Trophoblast cell (in vitro differentiated cells and primary cell): ENCODE measurements at regions not wholly inside any gene's neighbourhood (a gene's known extent, or its start where the extent isn't known, plus 50 kb on each side); places are given as distances from the start of the nearest gene placed in this dataset.

Experiments
- DNase-seq, 2 donors: peaks; one replicate each; pipeline ENCODE4 v3.0.0-alpha.2; 2016
- H2AFZ ChIP-seq: 2 replicates; pipeline ENCODE4 v1.6.1; 2013; ENCODE audit warnings: low read length, moderate library complexity, mild to moderate bottlenecking; ENCODE audit not compliant: insufficient read depth, poor library complexity
- H2AK5ac ChIP-seq: 2 replicates; pipeline ENCODE4 v1.6.1; 2013; ENCODE audit warnings: mild to moderate bottlenecking, low read length
- H2BK120ac ChIP-seq: 2 replicates; pipeline ENCODE4 v1.6.1; 2013; ENCODE audit warnings: low read length, mild to moderate bottlenecking, moderate library complexity; ENCODE audit not compliant: insufficient read depth, poor library complexity
- H2BK12ac ChIP-seq: 2 replicates; pipeline ENCODE4 v1.6.1; 2013; ENCODE audit warnings: mild to moderate bottlenecking, low read length, moderate library complexity
- H2BK5ac ChIP-seq: 2 replicates; pipeline ENCODE4 v1.6.1; 2013; ENCODE audit warnings: low read length, low read depth, moderate library complexity, mild to moderate bottlenecking; ENCODE audit not compliant: poor library complexity
- H3K14ac ChIP-seq: 2 replicates; pipeline ENCODE4 v1.6.1; 2013; ENCODE audit warnings: mild to moderate bottlenecking, low read length
- H3K18ac ChIP-seq: 2 replicates; pipeline ENCODE4 v1.6.1; 2013; ENCODE audit warnings: mild to moderate bottlenecking, low read length
- H3K23ac ChIP-seq: 2 replicates; pipeline ENCODE4 v1.6.1; 2013; ENCODE audit warnings: low read length
- H3K27ac ChIP-seq: 2 replicates; pipeline ENCODE4 v1.5.1; 2013; ENCODE audit warnings: low read depth, mild to moderate bottlenecking, inconsistent platforms, low read length, moderate library complexity
- H3K27me3 ChIP-seq: 2 replicates; pipeline ENCODE4 v1.6.1; 2013; ENCODE audit warnings: inconsistent platforms, mild to moderate bottlenecking, low read length, moderate library complexity; ENCODE audit not compliant: insufficient read depth
- H3K36me3 ChIP-seq, 2 experiments: 1 replicate in 1 of 2; 2 replicates in 1 of 2; pipeline ENCODE4 v1.6.1; 2013; ENCODE audit warnings: low read length in 2 of 2, mild to moderate bottlenecking in 2 of 2, moderate library complexity in 1 of 2; ENCODE audit not compliant: insufficient read depth in 2 of 2, control insufficient read depth in 1 of 2
- H3K4ac ChIP-seq: 2 replicates; pipeline ENCODE4 v1.6.1; 2013; ENCODE audit warnings: low read depth, mild to moderate bottlenecking, low read length, moderate library complexity
- H3K4me1 ChIP-seq, 2 experiments: 1 replicate in 1 of 2; 2 replicates in 1 of 2; pipeline ENCODE4 v1.6.1; 2013; ENCODE audit warnings: low read length in 2 of 2, mild to moderate bottlenecking in 2 of 2, moderate library complexity in 1 of 2; ENCODE audit not compliant: insufficient read depth in 2 of 2, control insufficient read depth in 1 of 2
- H3K4me2 ChIP-seq: 2 replicates; pipeline ENCODE4 v1.6.1; 2013; ENCODE audit warnings: inconsistent platforms, mild to moderate bottlenecking, low read length, moderate library complexity
- H3K4me3 ChIP-seq: 2 replicates; pipeline ENCODE4 v1.5.1; 2013; ENCODE audit warnings: mild to moderate bottlenecking, low read depth, low read length, inconsistent platforms
- H3K79me1 ChIP-seq: one replicate; pipeline ENCODE4 v1.6.1; 2013; ENCODE audit warnings: low read length
- H3K79me2 ChIP-seq: 2 replicates; pipeline ENCODE4 v1.6.1; 2013; ENCODE audit warnings: low read length, mild to moderate bottlenecking; ENCODE audit not compliant: control insufficient read depth, insufficient read depth, poor library complexity
- H3K9ac ChIP-seq: 2 replicates; pipeline ENCODE4 v1.6.1; 2013; ENCODE audit warnings: mild to moderate bottlenecking, low read length
- H3K9me3 ChIP-seq: 2 replicates; pipeline ENCODE4 v1.6.1; 2013; ENCODE audit warnings: low read depth, mild to moderate bottlenecking, control low read depth, inconsistent platforms, low read length; ENCODE audit not compliant: insufficient read depth
- H4K12ac ChIP-seq: 2 replicates; pipeline ENCODE4 v1.6.1; 2013; ENCODE audit warnings: low read depth, mild to moderate bottlenecking, low read length, moderate library complexity
- H4K8ac ChIP-seq: 2 replicates; pipeline ENCODE4 v1.6.1; 2013; ENCODE audit warnings: low read depth, mild to moderate bottlenecking, low read length, moderate library complexity
- H4K91ac ChIP-seq: one replicate; pipeline ENCODE4 v1.6.1; 2013; ENCODE audit warnings: low read depth, mild to moderate bottlenecking, low read length, moderate library complexity
- WGBS: extraction: QIAGEN DNeasy Blood & Tissue Kit; methylation state at CpG from one replicate; pipeline ENCODE4 v1.1.7; 2013; ENCODE audit warnings: missing lambda C conversion rate; ENCODE audit not compliant: insufficient read length, insufficient coverage; ENCODE audit errors: extremely low coverage; 5-methylcytosine and 5-hydroxymethylcytosine counted together

- no peak overlapping the region for H3K18ac ChIP-seq
- no peaks in the 10 kb centered on the region for H3K36me3 ChIP-seq
- no peak overlapping the region for H3K4ac ChIP-seq
- no peak overlapping the region for H3K23ac ChIP-seq
- no peak overlapping the region for H2BK12ac ChIP-seq
- H2AK5ac ChIP-seq = no peak overlapping the region
- no peak overlapping the region for H3K4me3 ChIP-seq
- H4K8ac ChIP-seq = no peak overlapping the region
- H3K79me1 ChIP-seq = no peaks in the 10 kb centered on the region
- no peaks in the 10 kb centered on the region for H3K9me3 ChIP-seq
- H2BK5ac ChIP-seq = no peak overlapping the region
- H4K91ac ChIP-seq = no peak overlapping the region
- no peak overlapping the region for H4K12ac ChIP-seq
- no peaks in the 10 kb centered on the region for H3K27me3 ChIP-seq
- peaks cover 2 to 3% of the 10 kb centered on the region in 2 experiments for H3K4me1 ChIP-seq
- DNase-seq = no peak
- H3K4me2 ChIP-seq = no peak overlapping the region
- no peak overlapping the region for H3K14ac ChIP-seq
- no CpG with 5 or more reads among the region's 2 CpGs for WGBS
- no peak overlapping the region for H2AFZ ChIP-seq
- H3K27ac ChIP-seq = no peak overlapping the region
- no peak overlapping the region for H2BK120ac ChIP-seq
- H3K9ac ChIP-seq = no peak overlapping the region
- no peaks in the 10 kb centered on the region for H3K79me2 ChIP-seq
Measured at GRCh38 chr10:107379601-107380000, 215.1 kb upstream of the SORCS1 start.

- Histone ChIP-seq H3K27ac (no peak overlapping the region), H3K14ac (no peak overlapping the region), H3K4ac (no peak overlapping the region), H4K8ac (no peak overlapping the region), H2BK12ac (no peak overlapping the region), H2AK5ac (no peak overlapping the region), H3K23ac (no peak overlapping the region), H3K4me1 (no peaks in the 10 kb centered on the region), H3K79me2 (no peaks in the 10 kb centered on the region), H3K4me2 (no peak overlapping the region), H3K79me1 (no peaks in the 10 kb centered on the region), H4K91ac (no peak overlapping the region), H3K18ac (no peak overlapping the region), H4K12ac (no peak overlapping the region), H2BK120ac (no peak overlapping the region), H2BK5ac (no peak overlapping the region), H3K27me3 (no peaks in the 10 kb centered on the region), H3K9ac (no peak overlapping the region), H3K36me3 (no peaks in the 10 kb centered on the region), H3K9me3 (no peaks in the 10 kb centered on the region), H3K4me3 (no peak overlapping the region), H2AFZ (no peak overlapping the region)
- no CpG with 5 or more reads among the region's 2 CpGs for WGBS
- DNase-seq = no peak
Measured at GRCh38 chr10:107371801-107372200, 207.3 kb upstream of the SORCS1 start.

GRCh38 chr10:107364872-107365271, 200.4 kb upstream of the SORCS1 start:
- Histone ChIP-seq H3K23ac (no peak overlapping the region), H2BK120ac (no peak overlapping the region), H3K18ac (no peak overlapping the region), H3K79me1 (no peaks in the 10 kb centered on the region), H3K14ac (no peak overlapping the region), H3K79me2 (no peaks in the 10 kb centered on the region), H4K12ac (no peak overlapping the region), H4K8ac (no peak overlapping the region), H2AFZ (no peak overlapping the region), H3K36me3 (no peaks in the 10 kb centered on the region), H3K27ac (no peak overlapping the region), H2BK5ac (no peak overlapping the region), H3K9ac (no peak overlapping the region), H3K9me3 (no peaks in the 10 kb centered on the region), H3K4me1 (no peaks in the 10 kb centered on the region), H2AK5ac (no peak overlapping the region), H3K27me3 (no peaks in the 10 kb centered on the region), H3K4me2 (no peak overlapping the region), H4K91ac (no peak overlapping the region), H3K4ac (no peak overlapping the region), H3K4me3 (no peak overlapping the region), H2BK12ac (no peak overlapping the region)
- DNase-seq = no peak
- 100% methylated on average over 1 of the region's 3 CpGs for WGBS

- Histone ChIP-seq H3K18ac (no peak overlapping the region), H3K79me2 (no peaks in the 10 kb centered on the region), H3K4me1 (no peaks in the 10 kb centered on the region), H4K91ac (no peak overlapping the region), H2AFZ (no peak overlapping the region), H3K4me2 (no peak overlapping the region), H2BK12ac (no peak overlapping the region), H4K12ac (no peak overlapping the region), H2BK5ac (no peak overlapping the region), H3K36me3 (no peaks in the 10 kb centered on the region), H3K27me3 (no peaks in the 10 kb centered on the region), H3K27ac (no peak overlapping the region), H3K14ac (no peak overlapping the region), H3K9ac (no peak overlapping the region), H3K79me1 (no peaks in the 10 kb centered on the region), H2BK120ac (no peak overlapping the region), H3K4ac (no peak overlapping the region), H3K4me3 (no peak overlapping the region), H2AK5ac (no peak overlapping the region), H3K9me3 (no peaks in the 10 kb centered on the region), H3K23ac (no peak overlapping the region), H4K8ac (no peak overlapping the region)
- no peak for DNase-seq
Measured at GRCh38 chr10:107362306-107362705, 197.8 kb upstream of the SORCS1 start.

- no peak overlapping the region for H2AFZ ChIP-seq
- H4K8ac ChIP-seq = no peak overlapping the region
- no peak for DNase-seq
- H3K27ac ChIP-seq = no peak overlapping the region
- H2AK5ac ChIP-seq = no peak overlapping the region
- no peak overlapping the region for H3K23ac ChIP-seq
- H3K9ac ChIP-seq = no peak overlapping the region
- peaks cover 2% of the 10 kb centered on the region for H3K9me3 ChIP-seq
- no peak overlapping the region for H2BK5ac ChIP-seq
- no peaks in the 10 kb centered on the region for H3K36me3 ChIP-seq
- H3K14ac ChIP-seq = no peak overlapping the region
- no peak overlapping the region for H3K4ac ChIP-seq
- H3K18ac ChIP-seq = no peak overlapping the region
- H3K79me1 ChIP-seq = no peaks in the 10 kb centered on the region
- no peak overlapping the region for H4K91ac ChIP-seq
- H2BK120ac ChIP-seq = no peak overlapping the region
- H4K12ac ChIP-seq = no peak overlapping the region
- no peak overlapping the region for H3K4me3 ChIP-seq
- no peak overlapping the region for H2BK12ac ChIP-seq
- H3K79me2 ChIP-seq = no peaks in the 10 kb centered on the region
- H3K27me3 ChIP-seq = no peaks in the 10 kb centered on the region
- no peaks in the 10 kb centered on the region for H3K4me1 ChIP-seq
- no peak overlapping the region for H3K4me2 ChIP-seq
Measured at GRCh38 chr10:107357033-107357432, 192.5 kb upstream of the SORCS1 start.
